C4-2B (cell line): ENCODE measurements at regions not wholly inside any gene's neighbourhood (a gene's known extent, or its start where the extent isn't known, plus 50 kb on each side); places are given as distances from the start of the nearest gene placed in this dataset.

ENCODE experiments used
- ZFX ChIP-seq: fragments of 450-650 bp; IDR thresholded peaks from 2 replicates; pipeline ENCODE4 v1.6.1; 2017
- TF ChIP-seq, protein P1 (sequence below): fragments of 450-650 bp; conservative IDR thresholded peaks from 2 replicates; pipeline ENCODE4 v1.5.1; 2017; ENCODE audit warnings: mild to moderate bottlenecking

DNA sequence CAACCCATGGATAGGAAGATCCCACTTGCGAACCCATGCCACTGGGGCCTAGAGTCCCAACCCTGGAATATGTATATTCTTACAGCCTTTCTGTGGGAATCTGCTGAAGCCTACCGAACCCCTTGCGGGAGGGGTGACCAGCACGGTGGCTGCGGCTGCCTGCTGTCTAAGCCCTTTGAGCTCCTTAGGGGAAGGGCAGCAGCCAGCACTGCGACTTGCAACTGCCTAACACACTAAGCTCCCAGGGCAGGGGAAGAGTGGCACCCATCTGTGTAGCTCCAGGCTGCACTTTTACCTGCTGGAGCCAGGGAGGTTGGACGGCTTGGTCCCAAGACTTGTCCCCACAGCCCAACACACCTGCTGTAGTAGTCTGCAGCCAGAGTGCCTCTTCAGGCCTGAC lies 1968.7 kb upstream of the FLRT2 start:
- TF ChIP-seq, protein P1, sequence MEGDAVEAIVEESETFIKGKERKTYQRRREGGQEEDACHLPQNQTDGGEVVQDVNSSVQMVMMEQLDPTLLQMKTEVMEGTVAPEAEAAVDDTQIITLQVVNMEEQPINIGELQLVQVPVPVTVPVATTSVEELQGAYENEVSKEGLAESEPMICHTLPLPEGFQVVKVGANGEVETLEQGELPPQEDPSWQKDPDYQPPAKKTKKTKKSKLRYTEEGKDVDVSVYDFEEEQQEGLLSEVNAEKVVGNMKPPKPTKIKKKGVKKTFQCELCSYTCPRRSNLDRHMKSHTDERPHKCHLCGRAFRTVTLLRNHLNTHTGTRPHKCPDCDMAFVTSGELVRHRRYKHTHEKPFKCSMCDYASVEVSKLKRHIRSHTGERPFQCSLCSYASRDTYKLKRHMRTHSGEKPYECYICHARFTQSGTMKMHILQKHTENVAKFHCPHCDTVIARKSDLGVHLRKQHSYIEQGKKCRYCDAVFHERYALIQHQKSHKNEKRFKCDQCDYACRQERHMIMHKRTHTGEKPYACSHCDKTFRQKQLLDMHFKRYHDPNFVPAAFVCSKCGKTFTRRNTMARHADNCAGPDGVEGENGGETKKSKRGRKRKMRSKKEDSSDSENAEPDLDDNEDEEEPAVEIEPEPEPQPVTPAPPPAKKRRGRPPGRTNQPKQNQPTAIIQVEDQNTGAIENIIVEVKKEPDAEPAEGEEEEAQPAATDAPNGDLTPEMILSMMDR: no peak
- no peak for TF ChIP-seq ZFX
